ENCODE measurements at regions not wholly inside any gene's neighbourhood (a gene's known extent, or its start where the extent isn't known, plus 50 kb on each side); places are given as distances from the start of the nearest gene placed in this dataset.
A peak's percentile ranks its signal among the peaks of the same experiment; 100 is the strongest.

- no peaks in the 10 kb centered on the region for H3K9me3 ChIP-seq (ENCODE audit: control insufficient read depth, insufficient read depth, low read length)
- H3K36me3 ChIP-seq (ENCODE audit: control insufficient read depth, insufficient read depth, low read length), result no peaks in the 10 kb centered on the region
- no peaks in the 10 kb centered on the region for H3K27me3 ChIP-seq (ENCODE audit: control insufficient read depth, insufficient read depth, low read length)
- WGBS (ENCODE audit: insufficient coverage), result no CpG with 5 or more reads among the region's 3 CpGs
- no peak overlapping the region for H3K4me3 ChIP-seq (ENCODE audit: low read depth, low read length)
- no peaks in the 10 kb centered on the region for H3K4me1 ChIP-seq (ENCODE audit: control insufficient read depth, insufficient read depth, low read length)
- H3K27ac ChIP-seq (ENCODE audit: low read depth, low read length), result no peak overlapping the region
- peak in 3 of 6 donors; percentile 14 to 67 (median 51) for DNase-seq (ENCODE audit: low read depth in 4 of 6, low spot score in 6 of 6)
Observed at GRCh38 chr4:112766422-112766821, 129.5 kb downstream of the LARP7 start.

- Histone ChIP-seq H3K36me3 (ENCODE audit: control insufficient read depth, insufficient read depth, low read length) (no peaks in the 10 kb centered on the region), H3K9me3 (ENCODE audit: control insufficient read depth, insufficient read depth, low read length) (no peaks in the 10 kb centered on the region), H3K27ac (ENCODE audit: low read depth, low read length) (no peak overlapping the region), H3K4me1 (ENCODE audit: control insufficient read depth, insufficient read depth, low read length) (no peaks in the 10 kb centered on the region), H3K27me3 (ENCODE audit: control insufficient read depth, insufficient read depth, low read length) (no peaks in the 10 kb centered on the region), H3K4me3 (ENCODE audit: low read depth, low read length) (no peak overlapping the region)
- DNase-seq (ENCODE audit: low read depth in 4 of 6, low spot score in 6 of 6), result no peak
- WGBS (ENCODE audit: insufficient coverage), result 87% methylated on average over 3 of the region's 6 CpGs
Observed at GRCh38 chr4:112767386-112767785, 130.4 kb downstream of the LARP7 start.

- DNase-seq (ENCODE audit: low read depth in 4 of 6, low spot score in 6 of 6), result no peak
- Histone ChIP-seq H3K4me1 (ENCODE audit: control insufficient read depth, insufficient read depth, low read length) (no peaks in the 10 kb centered on the region), H3K36me3 (ENCODE audit: control insufficient read depth, insufficient read depth, low read length) (no peaks in the 10 kb centered on the region), H3K27me3 (ENCODE audit: control insufficient read depth, insufficient read depth, low read length) (no peaks in the 10 kb centered on the region), H3K4me3 (ENCODE audit: low read depth, low read length) (no peak overlapping the region), H3K9me3 (ENCODE audit: control insufficient read depth, insufficient read depth, low read length) (no peaks in the 10 kb centered on the region), H3K27ac (ENCODE audit: low read depth, low read length) (no peak overlapping the region)
- 65% methylated on average over 3 of the region's 5 CpGs for WGBS (ENCODE audit: insufficient coverage)
Observed at GRCh38 chr4:112770114-112770513, 133.2 kb downstream of the LARP7 start.

- H3K27me3 ChIP-seq (ENCODE audit: control insufficient read depth, insufficient read depth, low read length), result no peaks in the 10 kb centered on the region
- WGBS (ENCODE audit: insufficient coverage), result 88% methylated on average over 4 of the region's 7 CpGs
- H3K27ac ChIP-seq (ENCODE audit: low read depth, low read length), result no peak overlapping the region
- H3K9me3 ChIP-seq (ENCODE audit: control insufficient read depth, insufficient read depth, low read length), result no peaks in the 10 kb centered on the region
- DNase-seq (ENCODE audit: low read depth in 4 of 6, low spot score in 6 of 6), result no peak
- no peaks in the 10 kb centered on the region for H3K36me3 ChIP-seq (ENCODE audit: control insufficient read depth, insufficient read depth, low read length)
- H3K4me3 ChIP-seq (ENCODE audit: low read depth, low read length), result no peak overlapping the region
- no peaks in the 10 kb centered on the region for H3K4me1 ChIP-seq (ENCODE audit: control insufficient read depth, insufficient read depth, low read length)
Observed at GRCh38 chr4:112775801-112776200, 138.9 kb downstream of the LARP7 start.

GRCh38 chr4:112776535-112776934, 139.6 kb downstream of the LARP7 start:
- Histone ChIP-seq H3K27me3 (ENCODE audit: control insufficient read depth, insufficient read depth, low read length) (no peaks in the 10 kb centered on the region), H3K27ac (ENCODE audit: low read depth, low read length) (no peak overlapping the region), H3K9me3 (ENCODE audit: control insufficient read depth, insufficient read depth, low read length) (no peaks in the 10 kb centered on the region), H3K36me3 (ENCODE audit: control insufficient read depth, insufficient read depth, low read length) (no peaks in the 10 kb centered on the region), H3K4me3 (ENCODE audit: low read depth, low read length) (no peak overlapping the region), H3K4me1 (ENCODE audit: control insufficient read depth, insufficient read depth, low read length) (no peaks in the 10 kb centered on the region)
- DNase-seq (ENCODE audit: low read depth in 4 of 6, low spot score in 6 of 6), result no peak
- WGBS (ENCODE audit: insufficient coverage), result 100% methylated on average over 1 of the region's 1 CpG

- Histone ChIP-seq H3K36me3 (ENCODE audit: control insufficient read depth, insufficient read depth, low read length) (no peaks in the 10 kb centered on the region), H3K27ac (ENCODE audit: low read depth, low read length) (no peak overlapping the region), H3K4me3 (ENCODE audit: low read depth, low read length) (no peak overlapping the region), H3K9me3 (ENCODE audit: control insufficient read depth, insufficient read depth, low read length) (no peaks in the 10 kb centered on the region), H3K4me1 (ENCODE audit: control insufficient read depth, insufficient read depth, low read length) (no peaks in the 10 kb centered on the region), H3K27me3 (ENCODE audit: control insufficient read depth, insufficient read depth, low read length) (no peaks in the 10 kb centered on the region)
- 92% methylated on average over 5 of the region's 7 CpGs for WGBS (ENCODE audit: insufficient coverage)
- no peak for DNase-seq (ENCODE audit: low read depth in 4 of 6, low spot score in 6 of 6)
Observed at GRCh38 chr4:112778520-112778919, 141.6 kb downstream of the LARP7 start.

GRCh38 chr4:112793033-112793432, 156.1 kb downstream of the LARP7 start:
- WGBS (ENCODE audit: insufficient coverage), result no CpG with 5 or more reads among the region's 2 CpGs
- Histone ChIP-seq H3K9me3 (ENCODE audit: control insufficient read depth, insufficient read depth, low read length) (no peaks in the 10 kb centered on the region), H3K4me1 (ENCODE audit: control insufficient read depth, insufficient read depth, low read length) (no peaks in the 10 kb centered on the region), H3K27me3 (ENCODE audit: control insufficient read depth, insufficient read depth, low read length) (no peaks in the 10 kb centered on the region), H3K27ac (ENCODE audit: low read depth, low read length) (no peak overlapping the region), H3K4me3 (ENCODE audit: low read depth, low read length) (no peak overlapping the region), H3K36me3 (ENCODE audit: control insufficient read depth, insufficient read depth, low read length) (no peaks in the 10 kb centered on the region)
- DNase-seq (ENCODE audit: low read depth in 4 of 6, low spot score in 6 of 6), result no peak

GRCh38 chr4:112800001-112800400, 163.1 kb downstream of the LARP7 start:
- no peak overlapping the region for H3K27ac ChIP-seq (ENCODE audit: low read depth, low read length)
- DNase-seq (ENCODE audit: low read depth in 4 of 6, low spot score in 6 of 6), result no peak
- WGBS (ENCODE audit: insufficient coverage), result no CpG with 5 or more reads among the region's 5 CpGs
- H3K4me1 ChIP-seq (ENCODE audit: control insufficient read depth, insufficient read depth, low read length), result no peaks in the 10 kb centered on the region
- no peaks in the 10 kb centered on the region for H3K36me3 ChIP-seq (ENCODE audit: control insufficient read depth, insufficient read depth, low read length)
- no peaks in the 10 kb centered on the region for H3K9me3 ChIP-seq (ENCODE audit: control insufficient read depth, insufficient read depth, low read length)
- no peaks in the 10 kb centered on the region for H3K27me3 ChIP-seq (ENCODE audit: control insufficient read depth, insufficient read depth, low read length)
- H3K4me3 ChIP-seq (ENCODE audit: low read depth, low read length), result no peak overlapping the region

- no peaks in the 10 kb centered on the region for H3K36me3 ChIP-seq (ENCODE audit: control insufficient read depth, insufficient read depth, low read length)
- H3K27ac ChIP-seq (ENCODE audit: low read depth, low read length), result no peak overlapping the region
- no peak for DNase-seq (ENCODE audit: low read depth in 4 of 6, low spot score in 6 of 6)
Observed at GRCh38 chr4:112801341-112801740, 164.4 kb downstream of the LARP7 start.

GRCh38 chr4:112802780-112803179, 165.8 kb downstream of the LARP7 start:
- no peaks in the 10 kb centered on the region for H3K4me1 ChIP-seq (ENCODE audit: control insufficient read depth, insufficient read depth, low read length)
- H3K9me3 ChIP-seq (ENCODE audit: control insufficient read depth, insufficient read depth, low read length), result no peaks in the 10 kb centered on the region
- no peaks in the 10 kb centered on the region for H3K36me3 ChIP-seq (ENCODE audit: control insufficient read depth, insufficient read depth, low read length)
- no peaks in the 10 kb centered on the region for H3K27me3 ChIP-seq (ENCODE audit: control insufficient read depth, insufficient read depth, low read length)
- no CpG with 5 or more reads among the region's 6 CpGs for WGBS (ENCODE audit: insufficient coverage)
- no peak for DNase-seq (ENCODE audit: low read depth in 4 of 6, low spot score in 6 of 6)
- H3K27ac ChIP-seq (ENCODE audit: low read depth, low read length), result no peak overlapping the region
- no peak overlapping the region for H3K4me3 ChIP-seq (ENCODE audit: low read depth, low read length)

More at GRCh38 chr4:112801341-112801740, 164.4 kb downstream of the LARP7 start:
- Histone ChIP-seq H3K4me1 (ENCODE audit: control insufficient read depth, insufficient read depth, low read length) (no peaks in the 10 kb centered on the region), H3K27me3 (ENCODE audit: control insufficient read depth, insufficient read depth, low read length) (no peaks in the 10 kb centered on the region), H3K4me3 (ENCODE audit: low read depth, low read length) (no peak overlapping the region), H3K9me3 (ENCODE audit: control insufficient read depth, insufficient read depth, low read length) (no peaks in the 10 kb centered on the region)
